HEK293 (cell line): ENCODE measurements at regions not wholly inside any gene's neighbourhood (a gene's known extent, or its start where the extent isn't known, plus 50 kb on each side); places are given as distances from the start of the nearest gene placed in this dataset.

Experiments used
- YY1 ChIP-seq: fragments of 450-650 bp; formaldehyde crosslinking; IDR thresholded peaks from 2 replicates; pipeline ENCODE4 v1.5.1; 2018; ENCODE audit warnings: missing biosample characterization, missing genetic modification characterization
- ZNF350 ChIP-seq: fragments of 450-650 bp; formaldehyde crosslinking; IDR thresholded peaks from 2 replicates; pipeline ENCODE4 v1.5.0; 2017; ENCODE audit warnings: missing biosample characterization, mild to moderate bottlenecking, missing genetic modification characterization
- ZNF513 ChIP-seq: fragments of 450-650 bp; IDR thresholded peaks from 2 replicates; pipeline ENCODE4 v1.5.1; 2018; ENCODE audit warnings: missing biosample characterization, missing genetic modification characterization
- ZNF624 ChIP-seq: fragments of 450-650 bp; formaldehyde crosslinking; IDR thresholded peaks from 2 replicates; pipeline ENCODE4 v1.5.1; 2017; ENCODE audit warnings: missing biosample characterization, missing genetic modification characterization

- TF ChIP-seq ZNF513 (tag by site-specific recombination) (no peak), ZNF350 (tag by site-specific recombination) (no peak), ZNF624 (tag by site-specific recombination) (no peak), YY1 (no peak)
Measured at GRCh38 chr13:109856350-109856749, 70.0 kb upstream of the IRS2 start.
